ENCODE measurements at regions not wholly inside any gene's neighbourhood (a gene's known extent, or its start where the extent isn't known, plus 50 kb on each side); places are given as distances from the start of the nearest gene placed in this dataset.

- no peak for TF ChIP-seq CTCF (IDR thresholded peaks at IDR 0.05)
- no peak for TF ChIP-seq POLR2A (IDR thresholded peaks at IDR 0.05)
Observed at GRCh38 chr17:13302419-13302818, 284.6 kb upstream of the ELAC2 start.

All from heart left ventricle (tissue), 13 donors.